ENCODE measurements at regions not wholly inside any gene's neighbourhood (a gene's known extent, or its start where the extent isn't known, plus 50 kb on each side); places are given as distances from the start of the nearest gene placed in this dataset.

DNA sequence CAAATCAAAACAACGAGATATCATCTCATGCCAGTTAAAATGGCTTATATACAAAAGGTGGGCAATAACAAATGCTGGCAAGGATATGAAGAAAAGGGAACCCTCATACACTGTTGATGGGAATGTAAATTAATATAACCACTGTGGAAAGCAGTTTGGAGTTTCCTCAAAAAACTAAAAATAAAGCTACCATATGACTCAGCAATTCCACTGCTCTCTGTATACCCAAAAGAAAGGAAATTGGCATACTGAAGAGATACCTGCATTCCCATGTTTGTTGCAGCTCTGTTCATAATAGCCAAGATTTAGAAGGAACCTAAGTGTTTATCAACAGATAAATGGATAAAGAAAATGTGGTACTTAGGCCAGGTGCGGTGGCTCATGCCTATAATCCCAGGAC is 124.8 kb downstream of the MSTN start:
- TF ChIP-seq, protein P1, sequence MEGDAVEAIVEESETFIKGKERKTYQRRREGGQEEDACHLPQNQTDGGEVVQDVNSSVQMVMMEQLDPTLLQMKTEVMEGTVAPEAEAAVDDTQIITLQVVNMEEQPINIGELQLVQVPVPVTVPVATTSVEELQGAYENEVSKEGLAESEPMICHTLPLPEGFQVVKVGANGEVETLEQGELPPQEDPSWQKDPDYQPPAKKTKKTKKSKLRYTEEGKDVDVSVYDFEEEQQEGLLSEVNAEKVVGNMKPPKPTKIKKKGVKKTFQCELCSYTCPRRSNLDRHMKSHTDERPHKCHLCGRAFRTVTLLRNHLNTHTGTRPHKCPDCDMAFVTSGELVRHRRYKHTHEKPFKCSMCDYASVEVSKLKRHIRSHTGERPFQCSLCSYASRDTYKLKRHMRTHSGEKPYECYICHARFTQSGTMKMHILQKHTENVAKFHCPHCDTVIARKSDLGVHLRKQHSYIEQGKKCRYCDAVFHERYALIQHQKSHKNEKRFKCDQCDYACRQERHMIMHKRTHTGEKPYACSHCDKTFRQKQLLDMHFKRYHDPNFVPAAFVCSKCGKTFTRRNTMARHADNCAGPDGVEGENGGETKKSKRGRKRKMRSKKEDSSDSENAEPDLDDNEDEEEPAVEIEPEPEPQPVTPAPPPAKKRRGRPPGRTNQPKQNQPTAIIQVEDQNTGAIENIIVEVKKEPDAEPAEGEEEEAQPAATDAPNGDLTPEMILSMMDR (IDR thresholded peaks at IDR 0.05; ENCODE audit: insufficient read depth, low read length) = no peak
- TF ChIP-seq, protein P2, sequence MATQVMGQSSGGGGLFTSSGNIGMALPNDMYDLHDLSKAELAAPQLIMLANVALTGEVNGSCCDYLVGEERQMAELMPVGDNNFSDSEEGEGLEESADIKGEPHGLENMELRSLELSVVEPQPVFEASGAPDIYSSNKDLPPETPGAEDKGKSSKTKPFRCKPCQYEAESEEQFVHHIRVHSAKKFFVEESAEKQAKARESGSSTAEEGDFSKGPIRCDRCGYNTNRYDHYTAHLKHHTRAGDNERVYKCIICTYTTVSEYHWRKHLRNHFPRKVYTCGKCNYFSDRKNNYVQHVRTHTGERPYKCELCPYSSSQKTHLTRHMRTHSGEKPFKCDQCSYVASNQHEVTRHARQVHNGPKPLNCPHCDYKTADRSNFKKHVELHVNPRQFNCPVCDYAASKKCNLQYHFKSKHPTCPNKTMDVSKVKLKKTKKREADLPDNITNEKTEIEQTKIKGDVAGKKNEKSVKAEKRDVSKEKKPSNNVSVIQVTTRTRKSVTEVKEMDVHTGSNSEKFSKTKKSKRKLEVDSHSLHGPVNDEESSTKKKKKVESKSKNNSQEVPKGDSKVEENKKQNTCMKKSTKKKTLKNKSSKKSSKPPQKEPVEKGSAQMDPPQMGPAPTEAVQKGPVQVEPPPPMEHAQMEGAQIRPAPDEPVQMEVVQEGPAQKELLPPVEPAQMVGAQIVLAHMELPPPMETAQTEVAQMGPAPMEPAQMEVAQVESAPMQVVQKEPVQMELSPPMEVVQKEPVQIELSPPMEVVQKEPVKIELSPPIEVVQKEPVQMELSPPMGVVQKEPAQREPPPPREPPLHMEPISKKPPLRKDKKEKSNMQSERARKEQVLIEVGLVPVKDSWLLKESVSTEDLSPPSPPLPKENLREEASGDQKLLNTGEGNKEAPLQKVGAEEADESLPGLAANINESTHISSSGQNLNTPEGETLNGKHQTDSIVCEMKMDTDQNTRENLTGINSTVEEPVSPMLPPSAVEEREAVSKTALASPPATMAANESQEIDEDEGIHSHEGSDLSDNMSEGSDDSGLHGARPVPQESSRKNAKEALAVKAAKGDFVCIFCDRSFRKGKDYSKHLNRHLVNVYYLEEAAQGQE (IDR thresholded peaks at IDR 0.05; ENCODE audit: insufficient replicate concordance, low read depth) = no peak

Measured in HL-60 (cell line).